Renal cortical epithelial cell (primary cell): ENCODE measurements at regions not wholly inside any gene's neighbourhood (a gene's known extent, or its start where the extent isn't known, plus 50 kb on each side); places are given as distances from the start of the nearest gene placed in this dataset.
"Not testable (repeated sequence)": the region's sequence is repeated elsewhere in the genome, so short reads cannot be mapped to it uniquely, and the experiment has no call there.

ENCODE experiments used
- DNase-seq: peaks from one replicate; pipeline ENCODE4 v3.0.0-alpha.2; 2011; ENCODE audit warnings: low read depth

DNA sequence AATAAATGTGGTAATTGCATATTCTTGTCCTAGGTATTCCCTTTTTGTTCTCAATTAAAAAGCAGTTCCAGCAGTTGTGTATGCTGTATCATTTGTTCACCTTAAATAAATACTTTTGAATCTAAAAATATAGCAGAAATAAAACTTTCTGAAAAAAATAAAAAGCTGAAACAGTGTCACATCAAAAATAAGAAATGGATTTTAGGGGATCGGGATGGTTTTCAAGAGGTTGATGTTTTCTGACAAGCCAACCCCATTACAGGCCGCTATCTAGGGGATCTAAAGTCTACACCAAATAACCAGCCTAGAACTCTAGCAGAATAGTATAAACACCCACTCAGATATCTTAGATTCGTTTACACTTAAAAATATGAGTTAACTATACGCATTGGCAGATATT is 95.4 kb upstream of the MAML3 start:
- DNase-seq: no peak

DNA sequence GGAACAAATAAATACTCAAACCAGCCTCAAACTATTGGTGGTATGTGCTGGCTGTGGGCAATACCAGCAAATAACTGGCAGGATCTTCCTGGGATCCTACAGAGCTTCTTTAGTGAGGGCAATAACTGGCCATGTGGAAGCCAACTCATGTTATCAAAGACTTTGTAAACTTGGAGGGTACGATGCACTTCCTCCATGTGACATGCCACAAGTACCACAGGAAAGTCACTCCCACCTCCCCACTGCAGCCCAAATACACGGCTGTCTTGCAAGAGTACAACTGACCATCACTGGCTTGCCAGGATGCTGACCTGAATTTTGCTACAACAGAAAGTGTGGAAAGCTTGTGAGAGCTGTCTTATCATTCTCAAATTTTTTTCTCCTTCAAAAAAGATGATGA is 93.3 kb upstream of the MAML3 start:
- DNase-seq: no peak

DNA sequence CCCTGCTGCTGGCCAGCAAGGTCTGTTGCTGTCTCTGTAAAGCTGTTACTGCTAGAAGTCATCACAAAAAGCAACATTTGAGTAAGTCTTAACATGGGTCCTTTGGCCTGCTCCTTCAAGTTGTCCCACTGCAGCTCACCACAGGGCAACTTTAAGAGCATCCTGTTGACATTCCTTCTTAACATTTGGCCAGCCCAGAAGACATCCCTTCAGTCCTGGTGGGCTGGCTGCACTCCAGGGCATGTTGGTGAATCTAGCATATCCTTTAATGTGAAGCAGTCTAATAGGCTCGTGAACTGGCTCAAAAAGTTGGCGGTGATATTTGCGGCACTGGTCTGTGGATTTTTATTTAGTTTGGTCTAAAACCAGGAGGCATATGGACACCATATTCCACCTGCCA is 92.2 kb upstream of the MAML3 start:
- no peak for DNase-seq

DNA sequence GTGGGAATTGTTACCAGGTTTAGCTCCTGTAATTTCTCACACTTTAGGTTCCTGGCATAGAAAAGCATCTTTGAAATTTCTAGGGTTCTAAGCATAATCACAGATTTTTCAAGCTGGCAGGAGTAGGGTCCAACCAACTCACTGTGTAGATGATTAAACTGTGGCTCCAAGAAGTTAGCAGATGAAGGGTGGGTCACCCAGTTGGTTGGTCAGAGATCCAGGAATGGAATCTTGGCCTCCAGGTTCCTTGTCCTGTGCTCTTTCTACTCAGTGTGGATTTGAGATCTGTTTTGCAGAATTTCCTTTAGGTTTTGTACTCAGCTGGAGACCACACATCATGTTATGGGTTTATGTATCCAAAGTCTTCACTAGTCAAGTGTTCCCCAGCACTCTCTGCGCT is 90.3 kb upstream of the MAML3 start:
- DNase-seq: no peak

DNA sequence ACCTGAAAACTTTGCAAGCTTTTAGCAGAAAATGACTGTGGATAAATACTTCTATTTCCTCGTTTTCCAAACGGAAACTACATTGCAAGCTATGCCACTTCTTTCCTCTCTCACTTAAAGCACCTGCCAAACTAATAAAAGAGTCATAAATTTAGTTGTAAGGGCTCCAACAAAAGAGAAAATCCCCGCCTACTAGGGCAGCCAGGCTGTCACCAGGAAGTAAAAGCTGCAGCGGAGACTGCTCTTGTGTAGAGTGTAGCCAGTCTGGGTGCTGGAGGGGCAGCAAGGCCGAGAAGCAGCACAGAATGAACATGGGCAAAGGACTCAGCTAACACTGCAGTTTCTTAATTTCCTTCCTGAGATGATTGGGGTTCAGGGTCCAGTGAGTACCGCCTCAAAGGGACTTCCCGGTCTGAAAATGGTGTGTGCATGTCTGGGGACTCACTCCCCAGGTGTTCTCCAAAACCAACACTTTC is 89.3 kb upstream of the MAML3 start:
- DNase-seq: peak; percentile 64

DNA sequence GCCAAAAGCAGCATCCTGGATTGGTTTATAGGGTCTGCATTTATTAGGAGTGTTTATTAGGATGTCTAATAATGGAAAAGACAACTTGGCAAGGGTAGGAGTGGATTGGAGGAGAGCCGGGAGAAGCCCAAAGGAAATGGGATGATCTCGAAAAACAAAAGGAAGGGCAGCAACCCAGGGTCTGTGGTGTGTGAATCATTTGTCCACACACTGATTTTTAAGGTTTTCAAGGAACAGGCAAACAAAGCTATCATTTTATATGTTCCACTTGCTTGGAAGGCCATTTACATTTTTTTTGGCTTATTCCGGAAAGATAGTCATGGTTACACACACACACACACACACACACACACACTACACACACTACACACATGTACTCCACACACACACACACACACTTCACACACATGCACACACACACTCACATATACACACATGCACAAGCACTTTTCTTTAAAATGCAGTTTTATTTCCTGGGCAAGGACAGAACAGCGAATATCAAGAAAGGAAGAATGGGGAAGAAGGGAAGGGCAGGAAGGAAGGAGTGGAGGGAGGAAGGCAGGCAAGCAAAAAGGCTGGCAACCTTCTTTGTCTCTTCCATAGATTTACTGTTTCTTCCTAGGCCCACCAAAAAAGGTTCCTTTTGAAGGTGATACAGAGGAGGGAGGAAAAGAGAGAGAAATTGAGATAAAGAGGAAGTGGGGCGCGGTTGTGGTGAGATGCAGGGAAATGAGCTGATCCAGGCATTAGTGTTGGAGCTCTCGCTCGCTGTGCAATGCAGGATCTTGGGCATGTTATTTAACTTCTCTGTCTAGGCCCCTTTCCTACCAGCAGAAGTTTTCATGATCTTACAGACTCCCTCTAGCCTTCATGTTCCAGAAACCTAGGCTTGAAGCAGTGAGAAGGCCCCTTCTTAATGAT is 88.6 kb upstream of the MAML3 start:
- DNase-seq: no peak

DNA sequence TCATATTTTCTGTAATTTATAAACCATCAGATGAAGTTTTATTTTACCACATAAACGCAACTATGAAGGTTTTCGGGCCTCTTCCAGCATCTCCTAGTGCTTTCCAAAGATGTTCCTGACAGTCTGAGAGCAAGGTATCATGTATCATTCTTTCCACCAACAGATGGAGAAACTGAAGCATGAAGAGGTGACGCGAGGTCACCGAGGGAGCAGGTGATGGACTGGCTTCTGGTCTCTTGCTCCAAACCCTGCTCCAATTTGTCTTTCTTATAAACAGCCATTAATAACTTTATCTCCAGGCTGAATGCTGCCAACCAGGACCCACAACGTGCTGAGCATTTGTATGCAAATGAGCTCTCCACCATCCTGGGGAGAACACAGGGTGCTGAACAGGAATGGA is 86.3 kb upstream of the MAML3 start:
- DNase-seq: no peak

DNA sequence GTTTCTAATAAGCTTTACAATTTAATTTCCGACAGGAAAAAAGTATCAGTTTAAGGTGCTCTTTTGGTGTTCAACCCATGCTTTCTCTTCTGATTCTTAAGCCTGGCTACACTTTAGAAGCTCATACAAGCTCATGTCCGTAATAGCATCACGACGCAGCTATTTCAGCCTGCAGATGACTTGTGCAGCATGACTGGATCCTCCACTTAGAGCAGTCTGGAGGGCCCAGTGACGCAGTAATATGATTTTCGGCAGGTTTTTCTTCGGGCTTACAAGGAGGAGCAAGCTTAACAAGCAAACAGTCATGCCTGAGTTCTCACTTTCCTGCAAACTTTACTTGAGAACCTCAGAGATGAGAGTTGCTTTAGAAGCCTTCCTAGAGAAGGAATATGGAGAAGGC is 85.3 kb upstream of the MAML3 start:
- DNase-seq: no peak

DNA sequence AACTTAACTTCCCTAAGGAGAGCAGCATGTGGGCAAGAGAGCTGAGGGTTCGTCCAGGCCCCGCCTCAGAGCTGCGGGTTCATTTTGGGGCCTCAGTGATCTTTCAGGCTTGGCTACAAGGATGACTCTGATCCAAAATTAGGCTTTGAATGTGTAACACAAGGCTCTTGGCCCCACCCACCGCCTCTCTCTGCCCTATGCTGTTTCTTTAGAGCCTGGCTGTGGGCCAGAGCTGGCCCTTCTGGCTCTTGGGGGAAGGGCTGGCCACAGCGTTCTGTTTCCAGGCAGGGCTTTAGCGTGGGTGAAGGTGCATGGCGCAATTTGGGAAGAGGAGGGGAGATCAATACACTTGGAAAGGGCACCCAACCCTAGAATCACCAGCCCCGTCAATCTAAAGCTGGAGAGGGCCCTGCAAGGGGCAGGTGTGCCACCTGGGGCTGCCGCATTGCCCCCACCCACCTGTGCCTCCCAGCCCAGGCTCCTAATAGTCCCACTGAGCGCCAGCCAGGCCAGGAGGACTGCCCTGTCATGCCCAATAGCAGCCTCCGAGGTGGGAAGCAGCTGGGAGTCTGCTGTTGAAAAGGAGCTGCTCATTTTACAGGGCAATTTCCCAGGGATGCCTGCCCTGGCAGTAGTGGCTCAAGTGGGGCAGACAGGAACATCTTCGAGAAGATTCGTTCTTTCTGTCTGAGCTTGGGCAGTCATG is 84.5 kb upstream of the MAML3 start:
- no peak for DNase-seq

DNA sequence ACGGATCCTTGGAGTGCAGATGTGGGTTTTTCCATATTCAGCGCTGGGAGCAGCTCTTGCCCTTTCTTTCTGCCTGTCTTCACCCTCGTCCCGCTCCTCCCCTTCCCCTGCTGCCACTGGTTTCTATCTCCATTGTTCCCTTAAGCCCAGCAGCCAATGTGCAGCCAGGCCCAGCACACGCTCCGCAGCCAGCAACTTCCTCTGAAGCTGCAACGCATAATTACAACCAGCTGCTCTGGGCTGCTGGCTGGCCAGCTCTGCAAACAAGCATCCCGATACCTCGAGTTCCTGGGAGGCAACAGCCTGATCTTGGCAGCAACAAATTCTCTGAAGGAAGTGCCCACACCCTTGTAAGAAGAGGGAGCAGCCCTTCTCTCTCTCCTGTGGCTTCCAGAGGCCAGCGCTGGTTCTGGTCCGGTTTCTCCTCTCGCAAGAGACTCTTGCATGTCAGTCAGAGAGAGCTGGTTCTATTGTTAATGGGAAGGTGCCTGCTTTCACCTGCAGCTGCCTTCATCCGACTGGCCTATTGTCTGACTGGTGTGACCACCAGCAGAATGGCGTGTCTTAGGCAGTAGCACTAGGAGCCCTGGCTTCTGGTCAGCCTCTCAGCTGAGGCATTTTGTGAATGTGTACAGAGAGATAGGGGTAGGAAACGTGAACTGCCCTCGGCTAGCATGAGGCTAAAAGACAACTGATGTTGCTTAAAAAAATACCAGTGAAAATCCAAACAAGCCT is 83.8 kb upstream of the MAML3 start:
- no peak for DNase-seq

DNA sequence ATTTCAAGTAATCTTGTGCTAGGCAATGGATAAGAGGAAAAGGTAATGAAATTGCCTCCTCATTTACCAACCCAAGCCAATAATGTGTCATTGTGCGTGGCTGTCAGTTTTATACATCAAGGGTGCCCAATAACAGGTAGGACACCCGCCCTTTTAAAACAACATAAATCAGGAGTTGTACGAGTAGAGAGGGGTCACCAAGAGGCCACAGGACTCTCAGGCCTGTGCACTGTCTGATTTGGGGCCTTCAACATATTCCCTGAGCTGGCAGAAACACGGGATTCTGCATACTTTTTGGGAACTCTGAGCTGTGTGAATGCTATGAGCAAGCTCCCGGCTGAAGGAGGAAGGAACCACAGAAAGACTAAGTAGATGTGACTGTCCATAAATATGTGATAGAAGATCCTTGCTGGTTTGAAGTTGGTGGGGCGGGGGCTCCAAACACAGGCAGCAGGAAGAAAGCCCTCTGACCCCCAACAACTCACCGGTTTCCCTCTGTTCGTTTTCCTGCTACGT is 82.7 kb upstream of the MAML3 start:
- DNase-seq: no peak

DNA sequence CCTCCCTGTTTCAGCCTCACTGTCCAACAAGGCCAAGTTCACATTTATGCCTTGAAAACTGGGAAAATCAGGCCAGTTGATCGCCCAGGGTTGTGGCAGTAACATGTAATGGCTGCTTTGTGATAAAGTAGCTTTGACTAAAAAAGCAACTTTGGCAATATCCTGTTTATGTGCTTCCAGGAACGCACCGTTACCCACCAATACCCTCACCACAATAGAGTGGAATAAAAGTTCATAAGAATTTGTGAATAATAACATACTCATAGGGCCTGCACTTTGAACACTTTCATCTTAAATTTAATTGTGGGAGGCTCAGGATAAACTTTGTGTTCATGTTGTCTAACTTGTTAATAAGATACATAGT is 80.7 kb upstream of the MAML3 start:
- DNase-seq: no peak

DNA sequence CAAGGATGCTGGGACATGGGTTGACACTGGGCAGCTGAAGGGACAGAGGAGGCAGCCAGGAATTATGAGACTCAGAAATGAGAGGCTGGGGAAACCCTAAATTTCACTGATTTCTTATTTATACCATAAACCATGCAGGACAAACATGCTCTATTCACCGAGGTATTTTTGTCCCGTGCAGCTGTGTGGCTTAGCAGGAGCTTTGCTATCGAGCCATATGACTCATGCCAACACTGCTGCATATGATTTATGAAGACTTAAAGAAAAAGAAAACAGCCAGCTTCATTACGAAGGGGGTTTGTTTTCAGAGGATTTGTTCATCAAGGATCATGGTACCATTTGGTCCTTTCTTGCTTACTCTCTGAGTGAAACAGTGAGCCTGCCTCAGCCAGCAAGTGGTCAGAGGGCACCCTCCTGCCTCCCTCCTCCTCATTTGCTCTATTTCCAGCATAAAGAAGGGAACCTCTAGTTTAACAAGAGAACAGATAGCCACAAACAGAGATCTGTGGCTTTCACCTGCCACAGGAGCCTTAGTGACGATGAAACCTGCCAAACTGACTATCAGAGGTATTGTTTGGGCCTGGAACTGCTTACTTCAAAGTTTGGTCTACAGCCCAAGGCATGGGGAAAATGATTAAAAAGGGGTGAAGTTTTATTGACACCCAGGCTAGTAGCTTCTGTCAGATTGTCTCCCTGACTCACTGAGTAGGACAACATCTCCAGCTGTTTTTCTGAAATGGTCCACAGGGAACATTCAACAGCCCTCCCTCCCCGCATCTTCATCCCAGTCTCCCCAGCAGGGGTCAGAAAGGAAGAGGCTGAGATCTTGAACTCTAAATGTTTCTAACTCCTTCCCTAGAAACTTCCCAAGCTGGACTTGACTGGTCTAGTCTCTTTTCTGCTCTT is 80.1 kb upstream of the MAML3 start:
- DNase-seq: no peak

DNA sequence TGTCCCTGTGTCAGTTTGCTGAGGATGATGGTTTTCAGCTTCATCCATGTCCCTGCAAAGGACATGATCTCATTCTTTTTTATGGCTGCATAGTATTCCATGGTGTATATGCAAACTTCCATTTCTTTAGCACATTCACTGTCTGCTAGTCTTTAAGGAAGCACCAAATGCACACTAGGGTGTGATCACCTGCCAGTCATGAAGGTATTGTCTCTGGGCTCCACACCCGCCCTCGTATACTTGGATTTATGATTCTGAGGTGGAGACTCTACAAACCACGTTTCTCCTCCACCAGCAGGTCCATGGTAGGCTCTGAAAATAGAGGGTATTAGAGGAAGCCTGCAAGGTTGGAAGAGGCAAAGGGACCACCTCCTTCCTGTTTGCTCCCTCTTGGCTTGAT is 75.9 kb upstream of the MAML3 start:
- DNase-seq: no peak

DNA sequence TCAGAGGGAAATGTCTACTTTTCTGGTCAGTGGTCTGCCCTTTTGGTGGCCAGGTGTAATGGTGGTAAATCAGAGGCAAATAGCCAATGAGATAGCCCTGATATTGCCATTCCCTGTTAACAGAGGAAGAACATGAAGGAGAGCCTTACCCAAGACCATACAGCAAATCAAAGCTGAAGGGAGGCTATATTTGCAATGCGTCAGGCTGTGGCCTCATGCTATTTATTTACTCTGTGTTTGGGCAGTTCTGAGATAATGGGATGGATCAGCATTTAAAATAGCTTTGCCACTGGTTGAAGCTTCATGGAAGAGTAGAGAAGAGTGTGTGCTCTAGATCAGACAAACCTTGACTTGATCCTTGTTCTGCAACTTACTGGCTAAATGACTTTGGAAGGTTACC is 73.3 kb upstream of the MAML3 start:
- DNase-seq: no peak

DNA sequence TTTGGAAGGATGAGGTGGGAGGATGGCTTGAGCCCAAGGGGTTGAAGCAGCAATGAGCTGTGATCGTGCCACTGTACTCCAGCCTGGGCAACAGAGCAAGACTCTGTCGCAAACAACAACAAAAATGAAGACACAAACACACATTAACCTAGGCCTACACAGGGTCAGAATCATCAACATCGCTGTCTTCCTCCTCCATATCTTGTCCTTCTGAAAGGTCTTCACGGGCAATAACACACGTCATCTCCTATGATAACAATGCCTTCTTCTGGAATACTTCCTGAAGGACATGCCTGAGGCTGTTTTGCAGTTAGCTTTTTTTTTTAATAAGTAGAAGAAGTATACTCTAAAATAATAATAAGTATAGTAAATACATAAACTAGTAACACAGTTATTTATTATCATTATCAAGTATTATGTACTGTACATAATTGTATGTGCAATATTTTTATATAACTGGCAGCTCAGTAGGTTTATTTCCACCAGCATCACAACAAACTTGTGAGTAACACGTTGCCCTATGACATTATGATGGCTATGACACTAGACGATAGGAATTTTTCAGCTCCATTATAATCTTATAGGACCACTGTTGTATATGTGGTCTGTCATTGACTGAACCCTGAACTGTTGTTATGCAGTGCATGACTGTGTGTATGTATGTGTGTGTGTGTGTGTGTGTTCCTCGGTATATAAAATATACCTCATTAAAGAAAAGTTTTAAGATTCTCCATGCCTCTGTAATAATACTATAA is 69.2 kb upstream of the MAML3 start:
- no peak for DNase-seq

DNA sequence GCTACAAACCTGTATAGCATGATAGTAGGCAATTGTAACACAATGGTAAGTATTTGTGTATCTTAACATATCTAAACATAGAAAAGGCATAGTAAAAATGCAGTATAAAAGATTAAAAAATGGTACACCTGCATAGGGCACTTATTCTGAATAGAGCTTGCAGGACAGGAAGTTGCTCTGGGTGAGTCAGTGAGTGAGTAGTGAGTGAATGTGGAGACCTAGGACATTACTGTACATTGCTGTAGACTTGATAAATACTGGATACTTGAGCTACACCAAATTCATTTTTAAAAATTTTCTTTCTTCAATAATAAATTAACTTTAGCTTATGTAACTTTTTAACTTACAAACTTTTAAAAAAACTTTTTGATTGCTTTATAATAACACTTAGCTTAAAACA is 68.2 kb upstream of the MAML3 start:
- DNase-seq: no peak

DNA sequence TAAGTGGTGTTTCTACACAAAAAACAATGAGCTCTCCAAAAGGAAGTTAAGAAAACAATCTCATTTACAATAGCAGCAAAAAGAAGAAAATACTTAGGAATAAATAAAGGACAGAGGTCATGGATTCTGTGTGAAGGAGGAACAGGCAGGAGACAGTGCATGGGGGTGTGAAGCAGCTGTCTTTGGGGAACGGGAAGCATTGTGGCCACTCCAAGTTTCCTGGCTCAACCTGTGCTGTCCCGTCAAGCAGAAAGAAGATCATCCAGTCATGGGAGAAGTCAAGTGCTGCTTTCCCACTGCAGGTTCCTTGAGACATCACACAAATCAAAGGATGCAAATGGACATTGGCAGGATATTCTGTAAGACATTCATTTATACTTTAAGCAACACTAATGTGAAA is 66.1 kb upstream of the MAML3 start:
- no peak for DNase-seq

DNA sequence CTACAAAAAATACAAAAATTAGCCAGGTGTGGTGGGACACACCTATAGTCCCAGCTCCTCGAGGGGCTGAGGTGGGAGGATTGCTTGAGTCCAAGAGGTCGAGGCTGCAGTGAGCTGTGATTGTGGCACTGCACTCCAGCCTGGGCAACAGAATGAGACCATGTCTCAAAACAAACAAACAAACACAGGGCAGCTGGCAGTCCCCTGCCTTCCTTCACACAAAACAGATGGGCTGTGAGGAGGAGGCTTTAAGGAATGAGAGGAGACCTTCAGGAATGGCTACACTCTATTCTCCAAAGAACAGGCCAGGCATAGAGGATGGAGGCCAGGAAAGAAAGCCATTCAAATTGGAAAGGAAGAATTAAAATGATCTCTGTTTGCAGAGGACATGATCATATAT is 65.6 kb upstream of the MAML3 start:
- no peak for DNase-seq

DNA sequence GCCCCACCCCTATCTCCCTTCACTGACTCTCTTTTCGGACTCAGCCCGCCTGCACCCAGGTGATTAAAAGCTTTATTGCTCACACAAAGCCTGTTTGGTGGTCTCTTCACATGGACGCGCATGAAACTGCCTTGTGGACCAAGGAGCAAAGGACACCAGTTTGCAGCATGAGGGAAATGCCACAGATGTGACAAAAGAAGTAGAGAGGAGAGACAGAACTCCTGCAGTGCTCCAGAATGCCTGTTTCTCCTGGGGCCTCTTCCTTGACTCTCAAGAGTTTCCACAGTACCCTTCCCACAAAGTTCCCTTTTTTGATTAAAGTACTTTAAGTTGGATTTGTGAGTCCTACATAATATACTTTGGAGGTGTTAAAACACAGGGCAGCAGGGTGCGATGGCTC is 65.1 kb upstream of the MAML3 start:
- DNase-seq: not testable (repeated sequence)

DNA sequence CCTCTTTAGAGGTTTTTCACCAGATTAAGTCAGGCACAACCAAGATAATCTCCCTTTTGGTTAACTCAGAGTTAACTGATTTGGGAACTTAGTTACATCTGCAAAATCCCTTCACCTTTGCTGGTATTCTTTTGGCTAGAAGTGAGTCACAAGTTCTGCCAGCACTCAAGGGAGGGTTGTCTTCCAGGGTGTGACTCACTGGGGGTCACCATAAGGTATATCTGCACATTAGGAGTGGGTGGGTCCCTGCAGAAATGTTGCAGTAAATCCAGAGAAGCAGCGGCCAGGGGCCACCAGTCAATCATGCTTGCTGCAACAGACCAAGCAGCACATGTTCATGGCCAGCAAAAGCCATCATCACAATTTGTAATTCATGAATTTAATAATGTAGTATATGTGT is 59.8 kb upstream of the MAML3 start:
- peak; percentile 49 for DNase-seq
